Activated naive CD4-positive, alpha-beta T cell treated with anti-CD3 and anti-CD28 coated beads, Interleukin-2, amount 10 ng/mL, durations not matched to agents 7 days and 5 days (primary cell): ENCODE measurements at regions not wholly inside any gene's neighbourhood (a gene's known extent, or its start where the extent isn't known, plus 50 kb on each side); places are given as distances from the start of the nearest gene placed in this dataset.

Source experiments
- CTCF ChIA-PET: fragments of 350-600 bp; sonication (Branson Sonifier 250); formaldehyde crosslinking; loops from one replicate; lab custom pipeline; 2021; ENCODE audit warnings: antibody characterized with exemption; lab: Charles Lee
- DNase-seq: peaks from one replicate; pipeline ENCODE4 v3.0.0-alpha.2; 2020
- H3K27ac Mint-ChIP-seq: one replicate; pipeline ENCODE4 v1.8.0; 2021; ENCODE audit warnings: mild to moderate bottlenecking, moderate library complexity, mixed read lengths
- H3K27me3 Mint-ChIP-seq: one replicate; pipeline ENCODE4 v1.8.0; 2021; ENCODE audit warnings: mild to moderate bottlenecking, mixed read lengths
- H3K36me3 Mint-ChIP-seq: one replicate; pipeline ENCODE4 v1.8.0; 2021; ENCODE audit warnings: mixed read lengths
- H3K4me1 Mint-ChIP-seq: one replicate; pipeline ENCODE4 v1.8.0; 2021; ENCODE audit warnings: mixed read lengths
- H3K4me3 Mint-ChIP-seq: one replicate; pipeline ENCODE4 v1.8.0; 2021; ENCODE audit warnings: mild to moderate bottlenecking, moderate library complexity, mixed read lengths
- H3K9me3 Mint-ChIP-seq: one replicate; pipeline ENCODE4 v1.8.0; 2021; ENCODE audit warnings: mixed read lengths

DNA sequence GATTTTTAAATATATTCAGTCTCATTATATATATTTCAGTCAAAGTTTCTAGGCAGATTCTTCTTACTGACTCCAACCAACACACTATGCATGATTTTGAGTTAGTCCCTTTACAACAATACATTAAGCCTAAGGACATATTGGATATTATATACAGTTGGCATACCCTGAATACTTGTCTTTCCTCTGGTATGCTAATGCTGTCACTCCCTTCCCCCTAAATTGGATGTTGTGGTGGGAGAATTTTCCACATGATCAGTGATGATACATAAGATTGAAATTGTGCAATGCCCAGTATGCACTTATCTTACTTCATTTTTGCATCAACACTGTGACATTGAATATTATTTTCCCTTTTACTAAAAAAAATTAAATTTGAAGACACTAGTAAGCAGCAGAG lies 935.2 kb downstream of the PCDH7 start:
- DNase-seq = no peak
- Mint-ChIP-seq H3K9me3 (peaks cover 6% of the 10 kb centered on the region), H3K36me3 (no peaks in the 10 kb centered on the region), H3K27me3 (no peaks in the 10 kb centered on the region), H3K4me1 (no peaks in the 10 kb centered on the region), H3K4me3 (no peak overlapping the region), H3K27ac (no peak overlapping the region)
- CTCF ChIA-PET = no interaction called here

GRCh38 chr4:31657859-31658570 lies 937.8 kb downstream of the PCDH7 start:
- Mint-ChIP-seq H3K36me3 (no peaks in the 10 kb centered on the region), H3K9me3 (peaks cover 6% of the 10 kb centered on the region), H3K4me3 (no peak overlapping the region), H3K4me1 (no peaks in the 10 kb centered on the region), H3K27ac (no peak overlapping the region), H3K27me3 (no peaks in the 10 kb centered on the region)
- CTCF ChIA-PET = no interaction called here
- no peak for DNase-seq

- Mint-ChIP-seq H3K27ac (no peak overlapping the region), H3K4me3 (no peak overlapping the region), H3K27me3 (no peaks in the 10 kb centered on the region), H3K9me3 (peaks cover 6% of the 10 kb centered on the region), H3K4me1 (no peaks in the 10 kb centered on the region), H3K36me3 (no peaks in the 10 kb centered on the region)
- CTCF ChIA-PET = no interaction called here
- DNase-seq = no peak
These were observed 940.7 kb downstream of the PCDH7 start for GRCh38 chr4:31660916-31661315.

- Mint-ChIP-seq H3K9me3 (peaks cover 4% of the 10 kb centered on the region), H3K4me1 (no peaks in the 10 kb centered on the region), H3K27me3 (no peaks in the 10 kb centered on the region), H3K36me3 (no peaks in the 10 kb centered on the region), H3K4me3 (no peak overlapping the region), H3K27ac (no peak overlapping the region)
- DNase-seq = no peak
- CTCF ChIA-PET = no interaction called here
These were observed 942.8 kb downstream of the PCDH7 start for GRCh38 chr4:31662951-31663350.

GRCh38 chr4:31667686-31668085 lies 947.5 kb downstream of the PCDH7 start:
- no peak for DNase-seq
- H3K4me1 Mint-ChIP-seq = no peaks in the 10 kb centered on the region
- peaks cover 10% of the 10 kb centered on the region for H3K9me3 Mint-ChIP-seq
- H3K27ac Mint-ChIP-seq = no peak overlapping the region
- H3K36me3 Mint-ChIP-seq = no peaks in the 10 kb centered on the region
- CTCF ChIA-PET = no interaction called here
- H3K4me3 Mint-ChIP-seq = no peak overlapping the region
- H3K27me3 Mint-ChIP-seq = no peaks in the 10 kb centered on the region

DNA sequence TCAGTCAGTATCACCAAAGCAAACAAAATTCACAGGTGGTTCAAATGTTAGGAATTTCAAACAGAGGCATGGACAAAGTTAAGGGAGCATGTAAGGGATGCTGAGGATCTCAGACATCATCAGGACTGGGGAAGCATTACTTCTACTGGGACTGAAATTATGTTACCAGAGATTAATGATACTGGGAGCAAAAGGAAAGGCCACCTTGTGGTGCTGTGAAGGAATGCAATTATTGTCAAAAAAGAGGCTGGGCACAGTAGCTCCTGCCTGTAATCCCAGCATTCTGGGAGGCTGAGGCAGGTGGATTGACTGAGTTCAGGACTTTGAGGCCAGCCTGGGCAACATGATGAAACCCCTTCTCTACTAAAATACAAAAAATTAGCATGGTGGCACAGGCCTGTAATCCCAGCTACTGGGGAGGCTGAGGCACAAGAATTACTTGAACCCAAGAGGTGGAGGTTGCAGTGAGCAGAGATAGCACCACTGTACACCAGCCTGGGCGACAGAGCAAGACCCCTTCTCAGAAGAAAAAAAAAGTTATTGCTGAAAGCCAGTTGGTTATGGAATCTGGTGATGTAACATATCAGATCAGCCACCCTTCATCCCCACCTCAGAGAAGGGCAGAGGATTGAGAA lies 954.3 kb downstream of the PCDH7 start:
- Mint-ChIP-seq H3K9me3 (peaks cover 8% of the 10 kb centered on the region), H3K36me3 (no peaks in the 10 kb centered on the region), H3K27ac (no peak overlapping the region), H3K4me3 (no peak overlapping the region), H3K4me1 (no peaks in the 10 kb centered on the region), H3K27me3 (no peaks in the 10 kb centered on the region)
- CTCF ChIA-PET = no interaction called here
- no peak for DNase-seq

DNA sequence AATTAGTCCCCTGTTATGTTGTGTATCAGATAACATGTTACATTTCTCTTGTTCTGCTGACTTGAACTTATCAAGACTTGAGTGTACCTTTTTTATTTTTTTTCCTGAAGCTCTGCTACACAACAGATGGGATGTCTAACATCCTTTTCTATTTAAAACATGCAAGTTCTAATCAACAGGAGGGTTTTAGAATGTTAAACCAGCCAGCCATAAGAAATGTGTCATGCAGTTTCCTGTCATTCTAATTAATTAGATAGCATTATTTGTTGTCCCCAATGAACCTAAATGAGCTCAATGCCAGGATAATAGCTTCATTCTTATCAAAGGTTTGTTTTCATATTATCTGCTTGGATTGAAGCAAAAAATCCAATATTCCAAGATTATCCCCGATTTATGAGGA lies 958.2 kb downstream of the PCDH7 start:
- peaks cover 9% of the 10 kb centered on the region for H3K9me3 Mint-ChIP-seq
- CTCF ChIA-PET = no interaction called here
- no peaks in the 10 kb centered on the region for H3K4me1 Mint-ChIP-seq
- H3K27me3 Mint-ChIP-seq = no peaks in the 10 kb centered on the region
- no peak overlapping the region for H3K27ac Mint-ChIP-seq
- H3K36me3 Mint-ChIP-seq = no peaks in the 10 kb centered on the region
- no peak for DNase-seq
- H3K4me3 Mint-ChIP-seq = no peak overlapping the region

- CTCF ChIA-PET = no interaction called here
- H3K4me3 Mint-ChIP-seq = no peak overlapping the region
- H3K27ac Mint-ChIP-seq = no peak overlapping the region
- H3K4me1 Mint-ChIP-seq = no peaks in the 10 kb centered on the region
- H3K9me3 Mint-ChIP-seq = peaks cover 10% of the 10 kb centered on the region
- no peaks in the 10 kb centered on the region for H3K36me3 Mint-ChIP-seq
- DNase-seq = no peak
- no peaks in the 10 kb centered on the region for H3K27me3 Mint-ChIP-seq
These were observed 962.6 kb downstream of the PCDH7 start for GRCh38 chr4:31682796-31683195.

DNA sequence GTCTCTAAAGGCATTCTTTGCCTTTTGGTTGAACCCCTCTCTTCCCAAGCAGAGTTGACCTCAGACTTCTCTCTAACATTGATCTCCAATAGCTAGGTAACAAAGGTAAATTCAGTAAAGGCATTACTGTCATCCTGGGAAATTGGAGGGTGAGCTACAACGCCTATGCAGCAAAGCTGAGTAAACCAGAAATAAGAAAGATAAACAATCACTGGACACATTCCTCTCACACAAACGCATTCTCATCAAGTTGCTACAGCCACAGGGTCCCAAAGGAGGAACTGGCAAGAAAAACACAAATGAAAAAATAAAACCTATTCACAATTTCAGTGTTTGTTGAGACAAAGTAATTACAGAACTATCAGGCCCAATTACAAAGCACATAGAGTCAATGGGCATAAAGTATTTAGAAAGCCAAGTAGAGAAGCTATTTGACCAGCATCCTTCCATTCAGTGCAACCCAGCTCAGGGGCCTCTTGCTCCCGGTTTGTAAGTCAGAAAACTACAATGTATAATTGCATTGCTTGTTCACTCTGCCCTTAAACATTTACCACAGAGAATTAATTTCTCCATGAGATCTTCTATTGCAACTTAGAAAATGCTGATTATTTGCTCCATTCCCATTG lies 967.7 kb downstream of the PCDH7 start:
- CTCF ChIA-PET = no interaction called here
- no peak overlapping the region for H3K27ac Mint-ChIP-seq
- peaks cover 8% of the 10 kb centered on the region for H3K9me3 Mint-ChIP-seq
- H3K36me3 Mint-ChIP-seq = no peaks in the 10 kb centered on the region
- no peaks in the 10 kb centered on the region for H3K4me1 Mint-ChIP-seq
- no peak overlapping the region for H3K4me3 Mint-ChIP-seq
- no peaks in the 10 kb centered on the region for H3K27me3 Mint-ChIP-seq
- DNase-seq = no peak

- Mint-ChIP-seq H3K27ac (no peak overlapping the region), H3K9me3 (peaks cover 6% of the 10 kb centered on the region), H3K4me3 (no peak overlapping the region), H3K4me1 (no peaks in the 10 kb centered on the region), H3K27me3 (no peaks in the 10 kb centered on the region), H3K36me3 (no peaks in the 10 kb centered on the region)
- CTCF ChIA-PET = no interaction called here
- DNase-seq = no peak
These were observed 972.3 kb downstream of the PCDH7 start for GRCh38 chr4:31692399-31692940.

DNA sequence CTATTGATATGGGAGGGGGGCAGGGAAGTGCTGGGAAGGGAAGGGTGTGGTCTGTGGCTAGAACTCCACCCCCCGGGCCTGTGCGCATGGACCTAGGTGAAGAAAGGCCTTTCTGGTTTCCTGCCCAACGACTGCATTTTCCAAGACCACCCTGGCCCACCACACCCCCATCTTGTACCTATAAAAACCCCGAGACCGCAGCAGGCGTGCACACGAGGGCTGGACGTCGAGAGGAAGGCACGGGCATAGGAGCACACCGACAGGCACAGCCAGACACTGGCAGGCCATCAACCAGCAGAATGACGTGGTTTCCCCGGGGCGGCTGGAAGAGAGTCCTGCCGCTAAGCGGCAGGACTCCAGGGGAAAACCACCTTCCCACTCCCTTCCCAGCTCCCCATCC lies 981.1 kb downstream of the PCDH7 start:
- CTCF ChIA-PET = interaction anchor here (0.7 kb wide), 1 partner anchor 1334 kb away, joined by 3 read pairs; no protein-coding TSS in a partner anchor
- DNase-seq = no peak
- peaks cover 16% of the 10 kb centered on the region for H3K9me3 Mint-ChIP-seq
- H3K36me3 Mint-ChIP-seq = no peaks in the 10 kb centered on the region
- no peak overlapping the region for H3K27ac Mint-ChIP-seq
- H3K27me3 Mint-ChIP-seq = no peaks in the 10 kb centered on the region
- no peaks in the 10 kb centered on the region for H3K4me1 Mint-ChIP-seq
- no peak overlapping the region for H3K4me3 Mint-ChIP-seq

DNA sequence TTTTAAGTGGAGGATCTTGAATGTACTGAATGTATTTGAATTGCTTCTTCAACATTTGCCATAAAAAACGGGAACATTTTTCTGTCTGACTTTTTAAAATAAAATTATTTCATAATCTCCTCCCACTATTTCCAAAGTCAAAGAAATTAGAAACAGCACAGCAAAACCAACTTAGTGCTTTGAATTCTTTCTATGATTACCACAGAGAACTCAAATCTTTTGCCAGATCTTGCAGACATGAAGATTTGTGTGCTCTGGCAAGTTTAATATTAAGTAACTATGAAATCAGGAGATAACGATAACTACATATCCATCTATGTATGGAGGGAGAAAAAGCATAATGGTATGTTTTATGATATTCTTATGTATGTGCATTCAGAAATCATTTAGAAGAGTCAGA lies 982.2 kb downstream of the PCDH7 start:
- no peaks in the 10 kb centered on the region for H3K27me3 Mint-ChIP-seq
- no peak for DNase-seq
- peaks cover 18% of the 10 kb centered on the region for H3K9me3 Mint-ChIP-seq
- CTCF ChIA-PET = no interaction called here
- no peak overlapping the region for H3K4me3 Mint-ChIP-seq
- H3K36me3 Mint-ChIP-seq = no peaks in the 10 kb centered on the region
- no peak overlapping the region for H3K27ac Mint-ChIP-seq
- no peaks in the 10 kb centered on the region for H3K4me1 Mint-ChIP-seq

DNA sequence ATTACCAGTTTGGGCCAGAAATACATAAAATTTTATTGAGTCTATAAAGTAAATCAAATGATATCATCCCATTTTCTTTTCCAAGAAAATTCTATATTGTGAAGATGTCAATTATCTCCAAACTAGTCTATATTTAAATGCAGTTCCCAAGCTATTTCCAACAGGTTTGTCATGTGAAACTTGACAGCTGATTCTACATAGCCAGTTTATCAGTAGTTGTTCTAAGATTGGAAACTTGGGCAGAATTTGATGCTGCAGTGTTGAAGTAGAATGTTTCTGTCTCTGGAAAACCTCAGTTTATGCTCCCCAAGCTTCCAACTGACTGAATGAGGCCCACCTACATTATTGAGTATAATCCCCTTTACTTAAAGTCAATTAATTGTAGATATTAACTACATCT lies 994.1 kb downstream of the PCDH7 start:
- H3K9me3 Mint-ChIP-seq = peaks cover 2% of the 10 kb centered on the region

DNA sequence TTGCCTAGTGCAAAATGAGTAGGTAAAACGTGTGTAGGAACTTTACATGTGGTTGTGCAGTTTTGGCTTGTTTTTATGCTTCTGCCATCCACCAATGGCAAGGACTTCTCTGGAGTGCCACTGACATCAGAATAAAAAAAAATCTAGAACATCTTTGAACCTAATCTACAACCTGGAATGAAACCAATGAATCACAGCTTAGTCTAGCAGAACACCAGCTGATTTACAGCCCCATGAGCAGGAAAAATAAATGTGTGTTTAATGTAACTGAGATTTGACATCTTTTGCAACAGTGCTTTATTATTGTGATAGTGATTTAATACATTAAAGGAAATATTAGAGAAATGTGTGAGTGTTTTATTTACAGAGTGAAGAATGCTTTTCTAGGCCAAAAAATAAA lies 995.1 kb downstream of the PCDH7 start:
- Mint-ChIP-seq H3K9me3 (peaks cover 2% of the 10 kb centered on the region), H3K36me3 (no peaks in the 10 kb centered on the region), H3K27me3 (no peaks in the 10 kb centered on the region), H3K4me3 (no peak overlapping the region), H3K4me1 (no peaks in the 10 kb centered on the region), H3K27ac (no peak overlapping the region)
- DNase-seq = no peak
- CTCF ChIA-PET = no interaction called here

More for the DNA sequence above, 994.1 kb downstream of the PCDH7 start:
- no peaks in the 10 kb centered on the region for H3K4me1 Mint-ChIP-seq
- H3K27ac Mint-ChIP-seq = no peak overlapping the region
- no peaks in the 10 kb centered on the region for H3K27me3 Mint-ChIP-seq
- DNase-seq = no peak
- CTCF ChIA-PET = no interaction called here
- no peaks in the 10 kb centered on the region for H3K36me3 Mint-ChIP-seq
- no peak overlapping the region for H3K4me3 Mint-ChIP-seq

- Mint-ChIP-seq H3K9me3 (peaks cover 2% of the 10 kb centered on the region), H3K4me1 (no peaks in the 10 kb centered on the region), H3K36me3 (no peaks in the 10 kb centered on the region), H3K27ac (no peak overlapping the region), H3K4me3 (no peak overlapping the region), H3K27me3 (no peaks in the 10 kb centered on the region)
- CTCF ChIA-PET = no interaction called here
- no peak for DNase-seq
These were observed 1006.9 kb downstream of the PCDH7 start for GRCh38 chr4:31727030-31727429.
